Astrocyte of the cerebellum (primary cell): ENCODE measurements at regions not wholly inside any gene's neighbourhood (a gene's known extent, or its start where the extent isn't known, plus 50 kb on each side); places are given as distances from the start of the nearest gene placed in this dataset.
"Not testable (repeated sequence)": the region's sequence is repeated elsewhere in the genome, so short reads cannot be mapped to it uniquely, and the experiment has no call there.

ENCODE experiments used
- DNase-seq: peaks from one replicate; pipeline ENCODE4 v3.0.0-alpha.2; 2011; ENCODE audit warnings: low read depth
- H3K4me3 ChIP-seq: 2 replicates; pipeline ENCODE4 v1.5.1; 2011; ENCODE audit warnings: mild to moderate bottlenecking, low read depth, low read length, moderate library complexity
- CTCF ChIP-seq: IDR thresholded peaks from 2 replicates; pipeline ENCODE4 v1.5.1; 2012; ENCODE audit warnings: low read length, low read depth, moderate library complexity, mild to moderate bottlenecking; ENCODE audit errors: missing control alignments
- in situ Hi-C: cut with HindIII; loops from 2 replicates; pipeline ENCODE4 v1.10.0; 2017; ENCODE audit warnings: low sequenced_read_pairs

GRCh38 chr5:8561854-8562253, 692.9 kb downstream of the MTRR start:
- no peak for TF ChIP-seq CTCF
- no peak overlapping the region for H3K4me3 ChIP-seq
- DNase-seq = no peak
- in situ Hi-C loops = no loop called here

GRCh38 chr5:8563540-8563939, 694.6 kb downstream of the MTRR start:
- DNase-seq, in situ Hi-C loops, H3K4me3 ChIP-seq: not testable (repeated sequence)

- H3K4me3 ChIP-seq = no peak overlapping the region
- in situ Hi-C loops = no loop called here
- TF ChIP-seq CTCF = no peak
- DNase-seq = no peak
These were observed 699.9 kb downstream of the MTRR start for GRCh38 chr5:8568858-8569257.

- TF ChIP-seq CTCF = no peak
- in situ Hi-C loops = no loop called here
- no peak for DNase-seq
- H3K4me3 ChIP-seq = no peak overlapping the region
These were observed 701.6 kb downstream of the MTRR start for GRCh38 chr5:8570528-8570927.

- no peak for DNase-seq
- in situ Hi-C loops = no loop called here
- TF ChIP-seq CTCF = no peak
- H3K4me3 ChIP-seq = no peak overlapping the region
These were observed 707.2 kb downstream of the MTRR start for GRCh38 chr5:8576178-8576577.

- TF ChIP-seq CTCF = no peak
- no peak for DNase-seq
- in situ Hi-C loops = no loop called here
- no peak overlapping the region for H3K4me3 ChIP-seq
These were observed 708.8 kb downstream of the MTRR start for GRCh38 chr5:8577792-8578191.

GRCh38 chr5:8580298-8580697, 711.4 kb downstream of the MTRR start:
- no peak for DNase-seq
- TF ChIP-seq CTCF = no peak
- in situ Hi-C loops = no loop called here
- no peak overlapping the region for H3K4me3 ChIP-seq
